GM12872 (cell line): ENCODE measurements at regions not wholly inside any gene's neighbourhood (a gene's known extent, or its start where the extent isn't known, plus 50 kb on each side); places are given as distances from the start of the nearest gene placed in this dataset.

Source experiments
- TF ChIP-seq, protein P1 (sequence below): IDR thresholded peaks from 3 replicates; pipeline ENCODE4 v1.5.1; 2011; ENCODE audit warnings: low read depth, mild to moderate bottlenecking, low read length, moderate library complexity; ENCODE audit not compliant: insufficient read depth

DNA sequence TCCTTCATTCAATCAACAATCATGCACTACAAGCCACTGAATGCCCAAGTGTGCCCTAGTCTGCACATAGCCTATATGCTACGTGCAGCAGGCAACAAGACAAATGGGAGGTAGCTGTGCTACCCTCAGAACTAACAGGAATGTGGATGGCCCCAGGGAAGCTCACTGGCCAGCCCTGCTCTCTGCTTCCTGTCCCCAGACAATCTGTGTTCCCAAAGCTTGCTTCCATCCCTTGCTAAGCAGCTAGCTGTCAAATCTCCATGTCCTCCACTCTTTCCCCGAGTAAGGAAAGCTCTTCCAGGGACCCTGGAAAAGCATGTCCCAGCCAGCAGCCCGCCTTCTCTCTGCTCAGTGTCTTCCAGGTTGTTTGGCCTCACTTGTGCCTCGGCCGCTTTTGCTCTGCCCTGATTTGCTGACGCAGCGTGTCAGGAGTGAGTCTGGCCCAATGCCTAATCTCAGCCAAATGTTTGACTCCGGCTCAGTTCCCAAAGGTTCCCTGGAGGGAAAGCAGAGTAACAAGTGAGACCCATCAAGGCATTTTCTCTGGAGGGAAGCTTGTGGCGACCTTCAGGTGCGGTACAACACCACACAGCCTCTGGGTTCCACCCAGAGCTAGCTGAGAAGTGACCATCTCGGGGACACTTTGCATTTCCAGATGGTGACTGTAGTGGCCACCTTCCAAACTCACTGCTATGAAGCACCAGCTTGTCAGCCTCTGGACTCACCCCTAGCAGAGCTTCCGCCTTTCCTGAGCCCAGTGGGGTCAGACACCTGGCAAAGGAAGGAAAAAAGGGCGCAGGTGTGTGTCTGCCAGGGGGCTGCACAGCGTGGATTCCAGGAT lies 243.4 kb downstream of the RHOU start:
- TF ChIP-seq, protein P1, sequence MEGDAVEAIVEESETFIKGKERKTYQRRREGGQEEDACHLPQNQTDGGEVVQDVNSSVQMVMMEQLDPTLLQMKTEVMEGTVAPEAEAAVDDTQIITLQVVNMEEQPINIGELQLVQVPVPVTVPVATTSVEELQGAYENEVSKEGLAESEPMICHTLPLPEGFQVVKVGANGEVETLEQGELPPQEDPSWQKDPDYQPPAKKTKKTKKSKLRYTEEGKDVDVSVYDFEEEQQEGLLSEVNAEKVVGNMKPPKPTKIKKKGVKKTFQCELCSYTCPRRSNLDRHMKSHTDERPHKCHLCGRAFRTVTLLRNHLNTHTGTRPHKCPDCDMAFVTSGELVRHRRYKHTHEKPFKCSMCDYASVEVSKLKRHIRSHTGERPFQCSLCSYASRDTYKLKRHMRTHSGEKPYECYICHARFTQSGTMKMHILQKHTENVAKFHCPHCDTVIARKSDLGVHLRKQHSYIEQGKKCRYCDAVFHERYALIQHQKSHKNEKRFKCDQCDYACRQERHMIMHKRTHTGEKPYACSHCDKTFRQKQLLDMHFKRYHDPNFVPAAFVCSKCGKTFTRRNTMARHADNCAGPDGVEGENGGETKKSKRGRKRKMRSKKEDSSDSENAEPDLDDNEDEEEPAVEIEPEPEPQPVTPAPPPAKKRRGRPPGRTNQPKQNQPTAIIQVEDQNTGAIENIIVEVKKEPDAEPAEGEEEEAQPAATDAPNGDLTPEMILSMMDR: no peak

DNA sequence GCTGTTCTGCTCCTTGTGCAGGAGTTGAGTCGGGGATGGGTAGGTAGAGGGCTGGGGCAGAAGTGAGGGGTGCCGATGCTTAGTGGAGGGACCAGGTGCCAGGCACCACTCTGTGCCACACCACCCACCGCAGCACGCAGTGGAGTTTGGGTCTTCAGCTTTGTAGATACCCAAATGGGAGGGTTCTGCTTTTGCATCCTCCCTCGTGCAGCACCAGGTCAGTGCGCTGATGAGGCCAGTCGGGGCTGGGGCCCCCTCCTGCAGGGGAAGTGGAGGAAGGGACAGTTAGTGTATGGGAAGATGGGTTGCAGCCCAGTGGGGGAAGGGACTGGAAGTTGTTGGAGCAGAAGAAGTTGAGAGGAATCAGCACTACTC lies 244.0 kb downstream of the RHOU start:
- TF ChIP-seq, protein P1: no peak

DNA sequence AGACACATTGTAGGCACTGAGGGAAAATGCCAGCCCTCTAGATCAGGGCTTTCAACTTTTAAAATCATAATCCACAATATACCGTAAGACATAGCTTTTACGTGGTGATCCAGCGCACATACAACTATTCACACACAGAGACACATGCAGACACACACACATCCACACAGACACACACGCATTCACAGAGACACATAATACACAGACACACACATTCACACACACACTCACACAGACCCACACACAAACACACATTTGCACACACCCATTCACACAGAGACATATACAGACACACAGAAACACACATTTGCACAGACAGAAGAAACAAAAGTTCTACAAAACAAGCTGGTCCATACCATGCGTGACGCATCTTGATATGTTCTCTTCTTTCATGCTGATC lies 244.5 kb downstream of the RHOU start:
- TF ChIP-seq, protein P1: no peak

DNA sequence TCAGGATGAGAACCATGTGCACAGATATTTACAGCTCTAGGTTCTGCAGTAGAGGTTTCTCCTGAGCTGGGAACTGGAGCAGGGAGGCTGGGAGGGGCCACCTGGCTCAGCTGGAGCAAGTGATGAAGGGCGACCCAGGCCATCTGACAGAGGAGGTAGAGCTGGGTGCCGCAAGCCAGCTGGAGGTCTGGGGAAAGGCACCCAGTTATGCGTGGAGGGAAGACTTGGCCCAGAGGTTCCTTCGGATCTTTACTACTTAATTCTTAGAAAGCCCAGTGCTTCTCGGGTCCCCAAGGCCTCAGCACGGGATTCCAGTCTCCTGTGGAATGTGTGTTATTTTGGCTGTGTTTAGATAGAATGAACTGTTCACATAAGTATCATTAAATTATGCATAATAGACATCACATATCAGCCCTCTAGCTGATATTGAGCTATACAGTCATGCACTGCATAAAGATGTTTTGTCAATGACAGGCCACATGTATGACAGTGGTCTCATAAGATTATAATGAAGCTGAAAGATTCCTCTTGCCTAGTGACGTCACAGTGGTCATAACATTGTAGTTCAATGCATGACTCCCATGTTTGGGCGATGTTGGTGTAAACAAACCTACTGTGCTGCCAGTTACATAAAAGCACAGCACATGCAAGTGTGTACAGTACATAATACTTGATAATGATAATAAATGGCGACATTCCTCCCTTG lies 245.1 kb downstream of the RHOU start:
- TF ChIP-seq, protein P1: no peak

DNA sequence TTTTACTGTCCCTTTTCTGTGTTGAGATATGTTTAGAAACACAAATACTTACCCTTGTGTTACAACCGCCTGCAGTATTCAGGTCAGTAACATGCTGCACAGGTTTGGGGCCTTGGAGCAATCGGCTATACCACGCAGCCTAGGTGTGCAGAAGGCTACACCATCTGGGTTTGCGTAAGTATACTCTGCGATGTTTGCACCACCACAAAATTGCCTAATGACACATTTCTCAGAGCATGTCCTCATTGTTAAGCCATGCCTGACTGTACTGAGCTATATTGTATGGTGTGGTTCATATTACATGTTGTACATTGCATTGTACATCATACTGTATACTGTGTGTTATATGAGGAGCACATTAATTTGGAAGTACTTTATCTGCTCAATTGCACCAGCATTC lies 247.4 kb downstream of the RHOU start:
- TF ChIP-seq, protein P1: no peak

DNA sequence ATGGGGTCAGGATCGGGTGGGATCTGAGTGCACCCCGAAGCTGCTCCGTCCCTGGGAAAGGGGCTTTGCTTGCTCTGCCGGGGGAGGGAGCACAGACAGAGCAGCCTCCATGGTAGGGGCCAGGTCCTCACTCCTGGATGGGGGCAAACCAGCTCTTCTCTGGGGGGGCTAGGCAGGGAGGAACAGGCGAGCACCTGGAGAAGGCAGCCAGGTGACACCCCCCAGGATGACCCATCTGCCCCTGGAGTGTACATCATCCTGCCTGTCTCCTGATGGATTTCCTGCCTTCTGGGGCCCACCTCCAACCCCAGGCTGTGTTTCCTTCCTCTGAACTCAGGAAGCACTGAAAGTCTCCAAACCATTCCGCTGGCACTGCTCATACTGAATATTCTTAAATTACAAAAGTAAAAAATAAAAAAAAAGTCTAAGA lies 248.0 kb downstream of the RHOU start:
- TF ChIP-seq, protein P1: no peak

DNA sequence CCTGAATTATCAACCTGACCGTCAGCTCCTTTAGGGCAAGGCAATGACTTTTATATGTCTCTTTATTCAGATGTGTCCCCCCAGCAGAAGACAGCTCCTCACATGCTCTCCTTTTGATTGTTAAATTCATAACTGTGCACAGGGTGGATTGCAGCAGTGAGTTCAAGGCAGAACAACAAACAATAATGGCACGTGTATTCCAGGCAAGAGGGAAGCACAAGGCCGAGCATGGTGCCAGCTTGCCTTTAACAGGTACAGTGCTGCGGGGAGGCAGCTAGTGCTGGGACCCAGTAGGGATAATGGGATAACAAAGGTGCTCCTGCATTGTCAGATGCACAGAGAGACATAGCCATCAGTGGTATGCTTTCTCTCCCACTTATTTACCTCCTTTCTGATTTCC lies 248.4 kb downstream of the RHOU start:
- TF ChIP-seq, protein P1: no peak
